ENCODE measurements at regions not wholly inside any gene's neighbourhood (a gene's known extent, or its start where the extent isn't known, plus 50 kb on each side); places are given as distances from the start of the nearest gene placed in this dataset.

DNA sequence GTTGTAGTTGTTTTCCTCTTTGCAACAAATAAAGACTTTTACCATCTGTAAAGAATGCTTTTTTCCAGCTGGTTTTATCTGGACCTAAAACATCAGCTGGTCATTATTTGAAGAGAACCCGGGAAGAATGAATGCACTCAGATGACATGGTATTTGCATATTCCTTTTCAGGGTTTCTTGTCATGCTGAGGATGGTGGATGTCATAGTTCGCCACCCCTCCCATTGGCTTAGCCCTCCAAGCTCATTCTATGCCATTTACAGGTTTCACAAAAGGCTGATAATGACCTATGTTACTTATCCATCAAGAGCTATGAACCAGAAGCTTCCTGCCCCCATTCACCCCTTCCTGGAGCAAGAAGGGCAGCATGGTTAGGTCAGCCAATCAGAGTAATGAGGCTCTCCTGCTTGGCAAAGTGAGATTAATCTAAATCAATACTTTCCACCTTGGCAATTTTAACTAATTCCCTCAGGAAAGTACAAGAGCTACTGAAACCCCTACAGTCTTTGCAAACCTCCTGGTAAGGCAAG is 440.5 kb upstream of the TLE4 start:
- FAIRE-seq (no peak), DNase-seq (ENCODE audit: low read depth in 1 of 2, low spot score in 2 of 2) (no peak)
- Histone ChIP-seq H4K20me1 (replicated peaks in 1 of 2; ENCODE audit: control insufficient read depth in 1 of 2, insufficient read depth in 2 of 2, low read length in 2 of 2) (no peaks in the 10 kb centered on the region), H3K9ac (replicated peaks in 1 of 4; ENCODE audit: extremely low read depth in 1 of 4, low read depth in 3 of 4, low read length in 3 of 4) (no peak overlapping the region), H4K5ac (ENCODE audit: insufficient read length, low read depth, low read length) (no peak overlapping the region), H3K36me3 (ENCODE audit: control insufficient read depth in 2 of 4, insufficient read depth in 4 of 4, low read length in 3 of 4) (no peaks in the 10 kb centered on the region), H4K91ac (replicated peaks; ENCODE audit: insufficient read length, low read length) (no peak overlapping the region), H2BK20ac (ENCODE audit: low read length) (no peak overlapping the region), H2BK120ac (replicated peaks; ENCODE audit: low read depth, low read length) (no peak overlapping the region), H3K4me1 (replicated peaks in 1 of 4; ENCODE audit: control insufficient read depth in 3 of 4, insufficient read depth in 4 of 4, low read length in 3 of 4) (peaks cover 0 to 13% (median 2%) of the 10 kb centered on the region in 4 experiments; a peak in 2 of 7 replicates), H2BK5ac (ENCODE audit: low read depth, low read length) (no peak overlapping the region), H3K23me2 (ENCODE audit: low read depth, low read length) (no peaks in the 10 kb centered on the region), H3K9me3 (ENCODE audit: insufficient read depth in 2 of 2, low read depth in 1 of 2, low read length in 1 of 2) (no peaks in the 10 kb centered on the region), H3K14ac (ENCODE audit: insufficient read length) (no peak overlapping the region), H3K4me2 (ENCODE audit: insufficient read depth in 1 of 2, low read depth in 2 of 2, low read length in 2 of 2) (no peak overlapping the region), H3K27ac (ENCODE audit: low read depth, low read length) (no peak overlapping the region), H3K4ac (replicated peaks; ENCODE audit: insufficient read length, low read depth, low read length) (no peak overlapping the region), H3K18ac (ENCODE audit: extremely low read depth, low read length) (no peak overlapping the region), H3K79me2 (ENCODE audit: control insufficient read depth in 1 of 2, insufficient read depth in 2 of 2, low read length in 2 of 2) (no peaks in the 10 kb centered on the region), H2AK5ac (ENCODE audit: low read depth, low read length) (no peak overlapping the region), H3K27me3 (replicated peaks in 1 of 4; ENCODE audit: control insufficient read depth in 3 of 4, extremely low read depth in 1 of 4, insufficient read depth in 3 of 4, low read length in 3 of 4) (no peaks in the 10 kb centered on the region), H3K23ac (ENCODE audit: insufficient read length) (no peak overlapping the region), H4K8ac (ENCODE audit: extremely low read depth, insufficient read depth, low read length) (no peak overlapping the region), H2BK15ac (ENCODE audit: low read length) (no peak overlapping the region), H2AFZ (ENCODE audit: low read length) (no peak overlapping the region; the same call in 1 of the 2 replicates), H2BK12ac (ENCODE audit: low read depth, low read length) (no peak overlapping the region), H3K4me3 (ENCODE audit: extremely low read depth in 1 of 4, insufficient read depth in 2 of 4, low read depth in 3 of 4, low read length in 4 of 4) (no peak overlapping the region), H3K79me1 (ENCODE audit: low read depth, low read length) (no peaks in the 10 kb centered on the region), H3K56ac (replicated peaks; ENCODE audit: insufficient read length, low read depth, low read length) (no peak overlapping the region)
- WGBS, 2 experiments (ENCODE audit: extremely low coverage in 1 of 2, insufficient coverage in 1 of 2, insufficient read length in 1 of 2, insufficient replicate concordance in 2 of 2, low coverage in 1 of 2, low lambda C conversion rate in 2 of 2, missing lambda C conversion rate in 1 of 2), result 84% methylated on average over 2 of the region's 2 CpGs; no CpG with 5 or more reads in 1 of the 2 experiments
- no peak for TF ChIP-seq MAFK (IDR thresholded peaks at IDR 0.05; ENCODE audit: low read depth, low read length)
- TF ChIP-seq TBP (IDR thresholded peaks at IDR 0.05; ENCODE audit: low read depth, low read length), result no peak
- TF ChIP-seq TCF12 (IDR thresholded peaks at IDR 0.05; ENCODE audit: low read depth, low read length), result no peak
- no peak for TF ChIP-seq BCL11A (IDR thresholded peaks at IDR 0.05; ENCODE audit: low read depth in 2 of 2, low read length in 2 of 2)
- TF ChIP-seq MAX (IDR thresholded peaks at IDR 0.05), result no peak
- TF ChIP-seq NANOG (IDR thresholded peaks at IDR 0.05; ENCODE audit: insufficient read depth, low read depth, low read length, poor library complexity, severe bottlenecking), result no peak
- TF ChIP-seq SP4 (IDR thresholded peaks at IDR 0.05; ENCODE audit: low read length), result no peak
- TF ChIP-seq POLR2AphosphoS5 (IDR thresholded peaks at IDR 0.05; ENCODE audit: low read depth, low read length), result no peak
- TF ChIP-seq, protein P1, sequence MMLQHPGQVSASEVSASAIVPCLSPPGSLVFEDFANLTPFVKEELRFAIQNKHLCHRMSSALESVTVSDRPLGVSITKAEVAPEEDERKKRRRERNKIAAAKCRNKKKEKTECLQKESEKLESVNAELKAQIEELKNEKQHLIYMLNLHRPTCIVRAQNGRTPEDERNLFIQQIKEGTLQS (IDR thresholded peaks at IDR 0.05; ENCODE audit: insufficient read depth, low read depth, low read length), result no peak
- no peak for TF ChIP-seq BRCA1 (IDR thresholded peaks at IDR 0.05; ENCODE audit: low read depth, low read length)
- TF ChIP-seq SIX5 (IDR thresholded peaks at IDR 0.05; ENCODE audit: low read depth, low read length), result no peak
- TF ChIP-seq POU5F1 (IDR thresholded peaks at IDR 0.05; ENCODE audit: low read depth, low read length), result no peak
- TF ChIP-seq EP300 (IDR thresholded peaks at IDR 0.05; ENCODE audit: borderline replicate concordance in 1 of 2, low read depth in 2 of 2, low read length in 2 of 2), result no peak
- ChIA-PET CTCF (ENCODE audit: partially characterized antibody) (interaction anchor here (0.6 to 4.0 kb wide), 24 partner anchors 17 to 669 kb away, joined by 3 to 27 read pairs (median 4); no protein-coding TSS in a partner anchor), POLR2A (ENCODE audit: partially characterized antibody) (no interaction called here)
